ENCODE measurements at regions not wholly inside any gene's neighbourhood (a gene's known extent, or its start where the extent isn't known, plus 50 kb on each side); places are given as distances from the start of the nearest gene placed in this dataset.

DNA sequence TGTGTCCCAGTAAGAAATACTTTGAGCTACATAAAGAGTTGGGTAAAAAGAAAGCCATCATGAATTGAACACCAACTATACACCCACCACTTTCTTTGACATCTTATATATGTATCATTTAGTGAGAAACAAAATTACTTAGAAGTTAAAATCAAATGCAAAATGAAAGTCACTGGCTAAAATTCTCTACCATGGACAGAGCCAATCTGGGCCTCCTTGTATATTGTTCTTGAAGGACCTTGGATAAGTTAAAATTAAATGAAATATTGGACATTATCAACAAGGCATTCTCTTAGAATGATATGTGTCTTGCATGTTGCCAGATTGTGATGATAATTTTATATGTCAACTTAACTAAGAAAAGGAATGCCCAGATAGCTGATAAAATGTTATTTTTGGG is 64.2 kb upstream of the CHL1 start:
- Histone ChIP-seq H3F3A (ENCODE audit: low read length, unreplicated experiment) (no peaks in the 10 kb centered on the region), H2AFZ (ENCODE audit: low read length) (no peak overlapping the region), H3K4me2 (ENCODE audit: low read length) (no peak overlapping the region), H3K9ac (ENCODE audit: low read length) (no peak overlapping the region), H3K79me2 (ENCODE audit: low read length) (no peaks in the 10 kb centered on the region), H4K20me1 (ENCODE audit: low read length) (no peaks in the 10 kb centered on the region), H3K4me1 (ENCODE audit: insufficient read depth, low read length) (no peaks in the 10 kb centered on the region), H3K9me3 (ENCODE audit: low read length) (peaks cover 22% of the 10 kb centered on the region; the same call in 1 of the 2 replicates), H3K9me2 (replicated peaks; ENCODE audit: low read length) (no peaks in the 10 kb centered on the region), H3K27ac (ENCODE audit: low read length) (no peak overlapping the region), H3K27me3 (ENCODE audit: low read length) (no peaks in the 10 kb centered on the region), H3K4me3 (ENCODE audit: low read length) (no peak overlapping the region), H3K36me3 (ENCODE audit: low read depth, low read length) (no peaks in the 10 kb centered on the region)
- no TSS peak for BruUV-seq (replicated peaks)
- ChIA-PET POLR2A (ENCODE audit: unreplicated experiment) (no interaction called here), CTCF (no interaction called here)
- ATAC-seq (no peak), DNase-seq (no peak)
- no peak for TF ChIP-seq EZH2phosphoT487 (IDR thresholded peaks at IDR 0.05; ENCODE audit: borderline replicate concordance, low read length)
- TF ChIP-seq, protein P1, sequence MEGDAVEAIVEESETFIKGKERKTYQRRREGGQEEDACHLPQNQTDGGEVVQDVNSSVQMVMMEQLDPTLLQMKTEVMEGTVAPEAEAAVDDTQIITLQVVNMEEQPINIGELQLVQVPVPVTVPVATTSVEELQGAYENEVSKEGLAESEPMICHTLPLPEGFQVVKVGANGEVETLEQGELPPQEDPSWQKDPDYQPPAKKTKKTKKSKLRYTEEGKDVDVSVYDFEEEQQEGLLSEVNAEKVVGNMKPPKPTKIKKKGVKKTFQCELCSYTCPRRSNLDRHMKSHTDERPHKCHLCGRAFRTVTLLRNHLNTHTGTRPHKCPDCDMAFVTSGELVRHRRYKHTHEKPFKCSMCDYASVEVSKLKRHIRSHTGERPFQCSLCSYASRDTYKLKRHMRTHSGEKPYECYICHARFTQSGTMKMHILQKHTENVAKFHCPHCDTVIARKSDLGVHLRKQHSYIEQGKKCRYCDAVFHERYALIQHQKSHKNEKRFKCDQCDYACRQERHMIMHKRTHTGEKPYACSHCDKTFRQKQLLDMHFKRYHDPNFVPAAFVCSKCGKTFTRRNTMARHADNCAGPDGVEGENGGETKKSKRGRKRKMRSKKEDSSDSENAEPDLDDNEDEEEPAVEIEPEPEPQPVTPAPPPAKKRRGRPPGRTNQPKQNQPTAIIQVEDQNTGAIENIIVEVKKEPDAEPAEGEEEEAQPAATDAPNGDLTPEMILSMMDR (conservative IDR thresholded peaks at IDR 0.05; ENCODE audit: low read depth, low read length), result no peak
- no peak for TF ChIP-seq EZH2 (IDR thresholded peaks at IDR 0.05; ENCODE audit: low read length, unreplicated experiment)
- intact Hi-C loops (cut with micrococcal nuclease), result no loop called here

DNA sequence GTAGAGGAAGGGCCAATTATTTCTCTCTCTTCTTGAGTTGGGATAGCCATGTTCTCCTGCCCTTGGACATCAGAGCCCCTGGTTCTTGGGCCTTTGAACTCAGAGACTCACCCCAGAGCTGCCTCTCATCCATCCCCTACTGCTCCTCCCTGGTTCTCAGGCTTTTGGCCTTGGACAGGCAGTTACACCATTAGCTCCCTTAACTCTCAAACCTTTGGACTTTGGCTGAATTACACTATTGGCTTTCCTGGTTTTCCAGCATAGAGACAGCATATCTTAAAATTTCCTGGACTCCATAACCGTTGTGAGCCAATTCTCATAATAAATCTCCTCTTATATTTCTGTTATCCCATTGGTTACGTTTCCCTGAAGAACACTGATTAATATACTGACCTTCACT is 63.7 kb upstream of the CHL1 start:
- H3K4me1 ChIP-seq (ENCODE audit: insufficient read depth, low read length), result no peaks in the 10 kb centered on the region
- H3K9ac ChIP-seq (ENCODE audit: low read length), result no peak overlapping the region
- ChIA-PET POLR2A (ENCODE audit: unreplicated experiment) (no interaction called here), CTCF (no interaction called here)
- no peak overlapping the region for H3K4me2 ChIP-seq (ENCODE audit: low read length)
- ATAC-seq (no peak), DNase-seq (no peak)
- H3K9me2 ChIP-seq (replicated peaks; ENCODE audit: low read length), result no peaks in the 10 kb centered on the region
- H3K27me3 ChIP-seq (ENCODE audit: low read length), result no peaks in the 10 kb centered on the region
- peaks cover 18% of the 10 kb centered on the region; the same call in 1 of the 2 replicates for H3K9me3 ChIP-seq (ENCODE audit: low read length)
- H2AFZ ChIP-seq (ENCODE audit: low read length), result no peak overlapping the region
- TF ChIP-seq, protein P1 (conservative IDR thresholded peaks at IDR 0.05; ENCODE audit: low read depth, low read length), result no peak
- TF ChIP-seq EZH2phosphoT487 (IDR thresholded peaks at IDR 0.05; ENCODE audit: borderline replicate concordance, low read length) (no peak), EZH2 (IDR thresholded peaks at IDR 0.05; ENCODE audit: low read length, unreplicated experiment) (no peak)
- H3K79me2 ChIP-seq (ENCODE audit: low read length), result no peaks in the 10 kb centered on the region
- intact Hi-C loops (cut with micrococcal nuclease), result no loop called here
- no peaks in the 10 kb centered on the region for H4K20me1 ChIP-seq (ENCODE audit: low read length)
- BruUV-seq (replicated peaks), result no TSS peak
- no peak overlapping the region for H3K27ac ChIP-seq (ENCODE audit: low read length)
- H3F3A ChIP-seq (ENCODE audit: low read length, unreplicated experiment), result no peaks in the 10 kb centered on the region
- no peak overlapping the region for H3K4me3 ChIP-seq (ENCODE audit: low read length)
- H3K36me3 ChIP-seq (ENCODE audit: low read depth, low read length), result no peaks in the 10 kb centered on the region

GRCh38 chr3:140748-141330 is 55.7 kb upstream of the CHL1 start:
- Histone ChIP-seq H4K20me1 (ENCODE audit: low read length) (no peaks in the 10 kb centered on the region), H3K9me2 (replicated peaks; ENCODE audit: low read length) (no peaks in the 10 kb centered on the region), H3F3A (ENCODE audit: low read length, unreplicated experiment) (no peaks in the 10 kb centered on the region), H3K4me3 (ENCODE audit: low read length) (no peak overlapping the region), H3K4me2 (ENCODE audit: low read length) (no peak overlapping the region), H3K9ac (ENCODE audit: low read length) (no peak overlapping the region), H3K79me2 (ENCODE audit: low read length) (no peaks in the 10 kb centered on the region), H2AFZ (ENCODE audit: low read length) (no peak overlapping the region), H3K4me1 (ENCODE audit: insufficient read depth, low read length) (no peaks in the 10 kb centered on the region), H3K27me3 (ENCODE audit: low read length) (no peaks in the 10 kb centered on the region), H3K36me3 (ENCODE audit: low read depth, low read length) (no peaks in the 10 kb centered on the region), H3K27ac (ENCODE audit: low read length) (no peak overlapping the region), H3K9me3 (ENCODE audit: low read length) (peaks cover 34% of the 10 kb centered on the region)
- no peak for TF ChIP-seq EZH2phosphoT487 (IDR thresholded peaks at IDR 0.05; ENCODE audit: borderline replicate concordance, low read length)
- no peak for TF ChIP-seq EZH2 (IDR thresholded peaks at IDR 0.05; ENCODE audit: low read length, unreplicated experiment)
- TF ChIP-seq, protein P1 (conservative IDR thresholded peaks at IDR 0.05; ENCODE audit: low read depth, low read length), result no peak
- no TSS peak for BruUV-seq (replicated peaks)
- POLR2A ChIA-PET (ENCODE audit: unreplicated experiment), result interaction anchor here (0.7 kb wide), 1 partner anchor 19 kb away, joined by 3 read pairs; no protein-coding TSS in a partner anchor
- ATAC-seq, result no peak
- intact Hi-C loops (cut with micrococcal nuclease), result no loop called here
- no peak for DNase-seq
- CTCF ChIA-PET, result no interaction called here
